ENCODE measurements at regions not wholly inside any gene's neighbourhood (a gene's known extent, or its start where the extent isn't known, plus 50 kb on each side); places are given as distances from the start of the nearest gene placed in this dataset.

GRCh38 chr18:43934781-43935471 is 657.6 kb upstream of the SYT4 start:
- TF ChIP-seq, protein P1, sequence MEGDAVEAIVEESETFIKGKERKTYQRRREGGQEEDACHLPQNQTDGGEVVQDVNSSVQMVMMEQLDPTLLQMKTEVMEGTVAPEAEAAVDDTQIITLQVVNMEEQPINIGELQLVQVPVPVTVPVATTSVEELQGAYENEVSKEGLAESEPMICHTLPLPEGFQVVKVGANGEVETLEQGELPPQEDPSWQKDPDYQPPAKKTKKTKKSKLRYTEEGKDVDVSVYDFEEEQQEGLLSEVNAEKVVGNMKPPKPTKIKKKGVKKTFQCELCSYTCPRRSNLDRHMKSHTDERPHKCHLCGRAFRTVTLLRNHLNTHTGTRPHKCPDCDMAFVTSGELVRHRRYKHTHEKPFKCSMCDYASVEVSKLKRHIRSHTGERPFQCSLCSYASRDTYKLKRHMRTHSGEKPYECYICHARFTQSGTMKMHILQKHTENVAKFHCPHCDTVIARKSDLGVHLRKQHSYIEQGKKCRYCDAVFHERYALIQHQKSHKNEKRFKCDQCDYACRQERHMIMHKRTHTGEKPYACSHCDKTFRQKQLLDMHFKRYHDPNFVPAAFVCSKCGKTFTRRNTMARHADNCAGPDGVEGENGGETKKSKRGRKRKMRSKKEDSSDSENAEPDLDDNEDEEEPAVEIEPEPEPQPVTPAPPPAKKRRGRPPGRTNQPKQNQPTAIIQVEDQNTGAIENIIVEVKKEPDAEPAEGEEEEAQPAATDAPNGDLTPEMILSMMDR (IDR thresholded peaks at IDR 0.05; ENCODE audit: insufficient read depth, low read length, poor library complexity, severe bottlenecking), result no peak
- no peak for TF ChIP-seq EZH2phosphoT487 (conservative IDR thresholded peaks at IDR 0.05; ENCODE audit: low read length)

Measured in SU-DHL-6 (cell line).